ENCODE measurements at regions not wholly inside any gene's neighbourhood (a gene's known extent, or its start where the extent isn't known, plus 50 kb on each side); places are given as distances from the start of the nearest gene placed in this dataset.

DNA sequence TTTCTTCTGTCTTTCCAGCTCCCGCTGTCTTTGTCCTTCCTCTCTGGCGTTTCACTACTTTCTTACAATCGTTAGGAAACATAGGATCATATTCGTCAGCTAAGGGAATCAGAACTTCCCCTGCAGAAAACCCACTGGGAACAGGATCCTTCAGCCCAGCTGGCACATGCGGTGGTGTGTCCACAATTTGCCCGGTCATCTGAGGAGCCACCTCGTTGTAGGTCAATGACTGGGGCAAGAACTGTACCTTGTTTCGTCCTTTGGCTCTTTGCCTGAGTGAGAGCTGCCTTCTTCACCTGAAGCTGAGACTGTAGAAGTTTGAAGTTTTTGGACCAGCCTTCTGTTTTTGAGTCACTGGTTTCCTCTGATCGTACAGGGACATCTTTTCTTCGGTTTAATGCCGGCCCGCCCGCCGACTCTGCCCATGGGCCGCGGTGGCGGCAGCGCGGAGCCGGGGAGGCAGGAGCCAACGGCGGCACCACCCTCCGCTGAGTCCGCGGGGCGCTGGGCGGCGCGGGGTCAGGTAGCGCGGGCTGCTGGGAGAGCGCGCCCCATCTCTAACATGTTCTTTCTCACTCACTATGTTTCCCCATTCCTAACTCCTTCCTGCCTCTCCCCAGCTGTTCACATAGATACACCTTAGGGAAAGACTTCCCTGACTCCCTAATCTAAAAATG is 214.1 kb upstream of the NANOGP8 start:
- WGBS (ENCODE audit: low lambda C conversion rate, missing lambda C conversion rate), result 98% methylated on average over 33 of the region's 33 CpGs
- TF ChIP-seq EZH2 (IDR thresholded peaks at IDR 0.05; ENCODE audit: borderline replicate concordance) (no peak), EZH2phosphoT487 (IDR thresholded peaks at IDR 0.05; ENCODE audit: low read depth, severe bottlenecking, unreplicated experiment) (no peak)
- TF ChIP-seq, protein P1, sequence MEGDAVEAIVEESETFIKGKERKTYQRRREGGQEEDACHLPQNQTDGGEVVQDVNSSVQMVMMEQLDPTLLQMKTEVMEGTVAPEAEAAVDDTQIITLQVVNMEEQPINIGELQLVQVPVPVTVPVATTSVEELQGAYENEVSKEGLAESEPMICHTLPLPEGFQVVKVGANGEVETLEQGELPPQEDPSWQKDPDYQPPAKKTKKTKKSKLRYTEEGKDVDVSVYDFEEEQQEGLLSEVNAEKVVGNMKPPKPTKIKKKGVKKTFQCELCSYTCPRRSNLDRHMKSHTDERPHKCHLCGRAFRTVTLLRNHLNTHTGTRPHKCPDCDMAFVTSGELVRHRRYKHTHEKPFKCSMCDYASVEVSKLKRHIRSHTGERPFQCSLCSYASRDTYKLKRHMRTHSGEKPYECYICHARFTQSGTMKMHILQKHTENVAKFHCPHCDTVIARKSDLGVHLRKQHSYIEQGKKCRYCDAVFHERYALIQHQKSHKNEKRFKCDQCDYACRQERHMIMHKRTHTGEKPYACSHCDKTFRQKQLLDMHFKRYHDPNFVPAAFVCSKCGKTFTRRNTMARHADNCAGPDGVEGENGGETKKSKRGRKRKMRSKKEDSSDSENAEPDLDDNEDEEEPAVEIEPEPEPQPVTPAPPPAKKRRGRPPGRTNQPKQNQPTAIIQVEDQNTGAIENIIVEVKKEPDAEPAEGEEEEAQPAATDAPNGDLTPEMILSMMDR (IDR thresholded peaks at IDR 0.05; ENCODE audit: poor library complexity), result no peak
- Histone ChIP-seq H3K9me2 (replicated peaks; ENCODE audit: insufficient read depth) (no peaks in the 10 kb centered on the region), H3K4me2 (no peak overlapping the region), H3K79me2 (no peaks in the 10 kb centered on the region), H3K9me3 (ENCODE audit: low read depth) (no peaks in the 10 kb centered on the region), H3K27ac (no peak overlapping the region), H3K36me3 (replicated peaks; ENCODE audit: insufficient read depth, low read depth) (no peaks in the 10 kb centered on the region), H3K4me1 (ENCODE audit: insufficient read depth) (no peaks in the 10 kb centered on the region), H2AFZ (no peak overlapping the region), H4K20me1 (ENCODE audit: insufficient read depth, poor library complexity, severe bottlenecking) (no peaks in the 10 kb centered on the region), H3K27me3 (no peaks in the 10 kb centered on the region), H3K4me3 (no peak overlapping the region)
- no peak for DNase-seq (ENCODE audit: low spot score)

DNA sequence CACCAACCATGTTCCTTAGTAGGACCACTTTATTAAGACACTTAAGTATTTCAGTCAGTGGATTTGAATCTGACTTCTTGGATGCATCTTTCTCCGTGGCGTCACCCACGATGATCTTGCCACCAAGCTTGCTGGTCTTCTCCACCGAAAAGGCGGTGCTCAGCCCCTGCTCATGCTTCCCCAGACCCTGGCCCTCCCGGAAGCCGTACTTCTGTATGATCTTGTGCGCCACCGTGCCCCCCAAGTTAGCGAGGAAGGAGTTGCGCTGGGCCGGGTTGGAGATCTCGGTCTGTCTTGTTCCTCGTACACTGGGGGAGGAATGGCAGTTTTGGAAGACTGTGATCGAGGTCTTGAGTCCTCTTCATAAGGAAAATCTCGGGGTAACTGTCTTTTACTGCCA is 213.4 kb upstream of the NANOGP8 start:
- no peaks in the 10 kb centered on the region for H3K36me3 ChIP-seq (replicated peaks; ENCODE audit: insufficient read depth, low read depth)
- no peak overlapping the region for H3K4me3 ChIP-seq
- no peaks in the 10 kb centered on the region for H3K27me3 ChIP-seq
- DNase-seq (ENCODE audit: low spot score), result no peak
- H3K4me1 ChIP-seq (ENCODE audit: insufficient read depth), result no peaks in the 10 kb centered on the region
- no peaks in the 10 kb centered on the region for H4K20me1 ChIP-seq (ENCODE audit: insufficient read depth, poor library complexity, severe bottlenecking)
- no peak overlapping the region for H3K27ac ChIP-seq
- no peaks in the 10 kb centered on the region for H3K9me2 ChIP-seq (replicated peaks; ENCODE audit: insufficient read depth)
- TF ChIP-seq EZH2 (IDR thresholded peaks at IDR 0.05; ENCODE audit: borderline replicate concordance), result no peak
- TF ChIP-seq EZH2phosphoT487 (IDR thresholded peaks at IDR 0.05; ENCODE audit: low read depth, severe bottlenecking, unreplicated experiment), result no peak
- TF ChIP-seq, protein P1 (IDR thresholded peaks at IDR 0.05; ENCODE audit: poor library complexity), result no peak
- 94% methylated on average over 16 of the region's 16 CpGs for WGBS (ENCODE audit: low lambda C conversion rate, missing lambda C conversion rate)
- H2AFZ ChIP-seq, result no peak overlapping the region
- no peaks in the 10 kb centered on the region for H3K9me3 ChIP-seq (ENCODE audit: low read depth)
- H3K79me2 ChIP-seq, result no peaks in the 10 kb centered on the region
- H3K4me2 ChIP-seq, result no peak overlapping the region

DNA sequence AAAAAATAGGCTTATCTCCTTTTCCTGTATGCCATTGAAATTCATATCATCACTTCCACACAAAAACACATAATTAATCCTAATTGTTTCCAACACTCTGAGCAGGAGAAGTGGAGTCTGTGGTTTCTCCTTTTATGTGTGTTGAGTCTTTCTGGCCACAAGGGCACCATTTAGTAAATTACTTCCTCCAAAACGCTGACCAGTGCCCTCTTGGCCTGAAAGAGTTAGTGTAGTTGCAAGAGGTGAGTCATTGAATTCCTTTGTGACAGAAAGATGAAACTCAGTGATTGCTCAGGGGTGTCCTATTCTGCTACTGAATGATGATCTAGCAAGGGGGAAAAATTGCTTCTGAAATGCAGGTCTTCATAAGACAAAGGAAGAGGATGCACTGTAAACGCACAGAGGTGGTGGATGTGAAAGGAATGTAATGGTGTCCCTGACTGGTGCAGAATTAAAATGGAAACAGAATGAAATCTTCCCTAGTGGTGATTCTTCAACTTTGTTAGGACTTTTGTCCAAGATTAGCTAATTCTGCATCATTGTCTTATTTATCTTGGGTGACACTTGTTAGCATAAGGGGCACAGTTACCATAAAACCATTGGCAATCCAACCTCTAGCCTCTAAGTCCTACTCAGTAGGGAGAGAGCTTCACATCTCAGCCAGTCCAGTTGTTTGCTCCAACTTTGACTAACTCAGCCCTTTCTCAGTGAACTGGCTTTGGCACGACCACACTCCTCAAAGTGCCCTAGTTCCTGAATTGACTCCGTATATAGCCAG is 208.4 kb upstream of the NANOGP8 start:
- no peak for TF ChIP-seq EZH2 (IDR thresholded peaks at IDR 0.05; ENCODE audit: borderline replicate concordance)
- TF ChIP-seq, protein P1 (IDR thresholded peaks at IDR 0.05; ENCODE audit: poor library complexity), result peak; percentile 17
- no peaks in the 10 kb centered on the region for H4K20me1 ChIP-seq (ENCODE audit: insufficient read depth, poor library complexity, severe bottlenecking)
- no peaks in the 10 kb centered on the region for H3K9me2 ChIP-seq (replicated peaks; ENCODE audit: insufficient read depth)
- H3K27ac ChIP-seq, result no peak overlapping the region
- no peaks in the 10 kb centered on the region for H3K27me3 ChIP-seq
- H3K4me1 ChIP-seq (ENCODE audit: insufficient read depth), result peaks cover 16% of the 10 kb centered on the region
- H3K36me3 ChIP-seq (replicated peaks; ENCODE audit: insufficient read depth, low read depth), result no peaks in the 10 kb centered on the region
- no peak overlapping the region for H3K4me3 ChIP-seq
- H3K9me3 ChIP-seq (ENCODE audit: low read depth), result no peaks in the 10 kb centered on the region
- no peak overlapping the region for H2AFZ ChIP-seq
- peak; percentile 39 for DNase-seq (ENCODE audit: low spot score)
- H3K79me2 ChIP-seq, result no peaks in the 10 kb centered on the region
- 70% methylated on average over 4 of the region's 4 CpGs for WGBS (ENCODE audit: low lambda C conversion rate, missing lambda C conversion rate)
- no peak overlapping the region for H3K4me2 ChIP-seq
